Duodenal mucosa (tissue), 2 donors: ENCODE measurements at regions not wholly inside any gene's neighbourhood (a gene's known extent, or its start where the extent isn't known, plus 50 kb on each side); places are given as distances from the start of the nearest gene placed in this dataset.

Experiments
- H3K27ac ChIP-seq: one replicate; pipeline ENCODE4 v1.7.0; 2013; ENCODE audit warnings: low read depth, low read length
- H3K27me3 ChIP-seq, 2 donors: one replicate each; pipeline ENCODE4 v1.7.0; 2013; ENCODE audit warnings: low read length in 2 of 2, control low read depth in 1 of 2; ENCODE audit not compliant: insufficient read depth in 2 of 2, control insufficient read depth in 1 of 2
- H3K36me3 ChIP-seq, 2 donors: one replicate each; pipeline ENCODE4 v1.7.0; 2013; ENCODE audit warnings: low read length in 2 of 2, control low read depth in 1 of 2; ENCODE audit not compliant: insufficient read depth in 2 of 2, control insufficient read depth in 1 of 2
- H3K4me1 ChIP-seq, 2 donors: one replicate each; pipeline ENCODE4 v1.7.0; 2013; ENCODE audit warnings: low read length in 2 of 2, control low read depth in 1 of 2; ENCODE audit not compliant: insufficient read depth in 2 of 2, control insufficient read depth in 1 of 2
- H3K4me3 ChIP-seq, 2 donors: one replicate each; pipeline ENCODE4 v1.7.0; 2013; ENCODE audit warnings: low read length in 2 of 2, low read depth in 1 of 2
- H3K9ac ChIP-seq, 2 donors: one replicate each; pipeline ENCODE4 v1.7.0; 2013; ENCODE audit warnings: low read length in 2 of 2, low read depth in 1 of 2
- H3K9me3 ChIP-seq, 2 donors: one replicate each; pipeline ENCODE4 v1.7.0; 2013; ENCODE audit warnings: low read length in 2 of 2, control low read depth in 1 of 2; ENCODE audit not compliant: control insufficient read depth in 1 of 2

- no peak overlapping the region for H3K4me3 ChIP-seq
- no peak overlapping the region for H3K9ac ChIP-seq
- H3K27ac ChIP-seq: no peak overlapping the region
- no peaks in the 10 kb centered on the region for H3K36me3 ChIP-seq
- H3K4me1 ChIP-seq: no peaks in the 10 kb centered on the region
- H3K27me3 ChIP-seq: no peaks in the 10 kb centered on the region
- H3K9me3 ChIP-seq: no peaks in the 10 kb centered on the region
Measured at GRCh38 chr6:102333736-102334135, 940.2 kb downstream of the GRIK2 start.

GRCh38 chr6:102327697-102328225 lies 934.3 kb downstream of the GRIK2 start:
- no peak overlapping the region for H3K9ac ChIP-seq

GRCh38 chr6:102313699-102314098 lies 920.2 kb downstream of the GRIK2 start:
- H3K9ac ChIP-seq: no peak overlapping the region
- H3K27ac ChIP-seq: no peak overlapping the region
- no peaks in the 10 kb centered on the region for H3K9me3 ChIP-seq
- no peak overlapping the region for H3K4me3 ChIP-seq
- no peaks in the 10 kb centered on the region for H3K36me3 ChIP-seq
- H3K4me1 ChIP-seq: no peaks in the 10 kb centered on the region
- no peaks in the 10 kb centered on the region for H3K27me3 ChIP-seq

More at GRCh38 chr6:102327697-102328225, 934.3 kb downstream of the GRIK2 start:
- peaks cover 3 to 6% of the 10 kb centered on the region in 2 donors for H3K9me3 ChIP-seq
- no peaks in the 10 kb centered on the region for H3K36me3 ChIP-seq
- H3K27me3 ChIP-seq: no peaks in the 10 kb centered on the region
- H3K4me1 ChIP-seq: no peaks in the 10 kb centered on the region
- no peak overlapping the region for H3K27ac ChIP-seq
- H3K4me3 ChIP-seq: no peak overlapping the region

- no peak overlapping the region for H3K27ac ChIP-seq
- H3K9me3 ChIP-seq: peaks cover 3 to 8% of the 10 kb centered on the region in 2 donors
- no peaks in the 10 kb centered on the region for H3K4me1 ChIP-seq
- H3K9ac ChIP-seq: no peak overlapping the region
- no peak overlapping the region for H3K4me3 ChIP-seq
- H3K36me3 ChIP-seq: no peaks in the 10 kb centered on the region
- H3K27me3 ChIP-seq: no peaks in the 10 kb centered on the region
Measured at GRCh38 chr6:102309700-102310099, 916.2 kb downstream of the GRIK2 start.

- Histone ChIP-seq H3K9ac (no peak overlapping the region), H3K4me1 (no peaks in the 10 kb centered on the region), H3K27me3 (no peaks in the 10 kb centered on the region), H3K27ac (no peak overlapping the region), H3K4me3 (no peak overlapping the region), H3K9me3 (peaks cover 4 to 25% of the 10 kb centered on the region in 2 donors), H3K36me3 (no peaks in the 10 kb centered on the region)
Measured at GRCh38 chr6:102300350-102300749, 906.8 kb downstream of the GRIK2 start.

GRCh38 chr6:102298051-102298450 lies 904.5 kb downstream of the GRIK2 start:
- no peak overlapping the region for H3K9ac ChIP-seq
- H3K36me3 ChIP-seq: no peaks in the 10 kb centered on the region
- H3K4me3 ChIP-seq: no peak overlapping the region
- peaks cover 4 to 25% of the 10 kb centered on the region in 2 donors for H3K9me3 ChIP-seq
- H3K4me1 ChIP-seq: no peaks in the 10 kb centered on the region
- no peaks in the 10 kb centered on the region for H3K27me3 ChIP-seq
- no peak overlapping the region for H3K27ac ChIP-seq
